IPS DF 6.9 (cell line): ENCODE measurements at regions not wholly inside any gene's neighbourhood (a gene's known extent, or its start where the extent isn't known, plus 50 kb on each side); places are given as distances from the start of the nearest gene placed in this dataset.
"Not testable (repeated sequence)": the region's sequence is repeated elsewhere in the genome, so short reads cannot be mapped to it uniquely, and the experiment has no call there.

Experiments
- DNase-seq: peaks from one replicate; pipeline ENCODE4 v3.0.0-alpha.2; 2013; ENCODE audit warnings: low read depth, low spot score
- H3K27ac ChIP-seq: one replicate; pipeline ENCODE4 v1.5.1; 2013; ENCODE audit warnings: low read length, control low read depth
- H3K27me3 ChIP-seq: 2 replicates; pipeline ENCODE4 v1.6.1; 2013; ENCODE audit warnings: mild to moderate bottlenecking, low read length; ENCODE audit not compliant: control insufficient read depth, insufficient read depth
- H3K36me3 ChIP-seq: 2 replicates; pipeline ENCODE4 v1.6.1; 2013; ENCODE audit warnings: low read length; ENCODE audit not compliant: control insufficient read depth, insufficient read depth
- H3K4me1 ChIP-seq: 2 replicates; pipeline ENCODE4 v1.6.1; 2013; ENCODE audit warnings: low read length; ENCODE audit not compliant: control insufficient read depth, insufficient read depth
- H3K4me3 ChIP-seq: 2 replicates; pipeline ENCODE4 v1.5.1; 2013; ENCODE audit warnings: mild to moderate bottlenecking, low read length
- H3K9me3 ChIP-seq: 2 replicates; pipeline ENCODE4 v1.6.1; 2013; ENCODE audit warnings: low read length, inconsistent platforms; ENCODE audit not compliant: control insufficient read depth, insufficient read depth
- WGBS: extraction: QIAGEN DNeasy Blood & Tissue Kit; methylation state at CpG from one replicate; pipeline ENCODE4 v1.1.7; 2013; ENCODE audit warnings: mixed read lengths, missing lambda C conversion rate; ENCODE audit not compliant: insufficient read length, insufficient coverage; 5-methylcytosine and 5-hydroxymethylcytosine counted together

- H3K4me1 ChIP-seq, result no peaks in the 10 kb centered on the region
- H3K27ac ChIP-seq, result no peak overlapping the region
- H3K27me3 ChIP-seq, result no peaks in the 10 kb centered on the region
- H3K4me3 ChIP-seq, result no peak overlapping the region
- DNase-seq, result no peak
- WGBS, result no CpG with 5 or more reads among the region's 3 CpGs
- no peaks in the 10 kb centered on the region for H3K36me3 ChIP-seq
- H3K9me3 ChIP-seq, result no peaks in the 10 kb centered on the region
Observed at GRCh38 chr3:137820366-137820765, 56.3 kb downstream of the SOX14 start.

DNA sequence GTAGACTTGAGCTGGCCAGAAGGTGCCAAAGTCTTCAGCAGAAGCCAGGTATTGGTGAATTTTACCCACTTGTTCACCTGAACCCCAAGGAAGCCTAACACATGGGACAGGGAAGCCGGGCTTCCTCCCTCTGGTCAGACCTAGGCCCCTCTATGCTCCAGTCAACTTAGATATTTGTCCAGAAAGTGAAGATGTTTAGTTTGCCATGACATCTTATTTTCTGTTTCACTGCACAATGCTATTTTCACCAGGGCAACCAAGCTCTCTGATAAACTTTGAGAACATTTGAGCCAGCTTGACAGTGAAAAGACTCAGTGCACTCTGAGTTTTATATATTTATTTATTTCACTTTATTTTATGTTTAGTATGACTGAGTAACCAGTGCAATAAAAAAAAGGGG lies 71.0 kb downstream of the SOX14 start:
- DNase-seq, result no peak
- no peak overlapping the region for H3K4me3 ChIP-seq
- no peaks in the 10 kb centered on the region for H3K9me3 ChIP-seq
- no CpG with 5 or more reads among the region's 1 CpG for WGBS
- H3K36me3 ChIP-seq, result no peaks in the 10 kb centered on the region
- no peak overlapping the region for H3K27ac ChIP-seq
- no peaks in the 10 kb centered on the region for H3K27me3 ChIP-seq
- no peaks in the 10 kb centered on the region for H3K4me1 ChIP-seq

- no peak overlapping the region for H3K27ac ChIP-seq
- H3K9me3 ChIP-seq, result no peaks in the 10 kb centered on the region
- DNase-seq, result no peak
- no peaks in the 10 kb centered on the region for H3K27me3 ChIP-seq
- H3K36me3 ChIP-seq, result no peaks in the 10 kb centered on the region
- H3K4me1 ChIP-seq, result peaks cover 4% of the 10 kb centered on the region; the same call in 1 of the 2 replicates
- no peak overlapping the region for H3K4me3 ChIP-seq
- WGBS, result no CpG with 5 or more reads among the region's 4 CpGs
Observed at GRCh38 chr3:137845194-137845593, 81.1 kb downstream of the SOX14 start.

DNA sequence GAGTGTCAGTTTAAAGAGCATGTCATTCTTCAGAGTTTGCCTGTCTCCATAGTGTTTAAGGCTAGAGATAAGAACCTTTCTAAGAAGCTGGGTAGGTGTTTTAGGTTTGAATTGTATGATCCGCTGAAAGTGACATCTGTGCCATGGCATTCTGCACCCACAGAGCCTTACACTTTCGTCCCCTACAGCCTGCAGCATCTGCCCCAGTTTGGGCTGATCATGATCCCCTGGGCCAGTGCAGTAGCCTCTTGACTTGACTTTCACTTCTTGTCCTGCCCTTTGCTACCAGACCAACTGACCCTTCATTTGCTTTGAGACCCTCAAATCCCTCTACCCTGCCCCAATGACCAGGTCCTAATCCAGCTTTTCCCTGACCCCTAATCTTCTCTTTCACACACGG lies 81.6 kb downstream of the SOX14 start:
- no peaks in the 10 kb centered on the region for H3K36me3 ChIP-seq
- no peaks in the 10 kb centered on the region for H3K27me3 ChIP-seq
- WGBS, result no CpG with 5 or more reads among the region's 3 CpGs
- no peak overlapping the region for H3K27ac ChIP-seq
- no peaks in the 10 kb centered on the region for H3K9me3 ChIP-seq
- no peak for DNase-seq
- H3K4me1 ChIP-seq, result peaks cover 4% of the 10 kb centered on the region; the same call in 1 of the 2 replicates
- no peak overlapping the region for H3K4me3 ChIP-seq

- H3K36me3 ChIP-seq, result no peaks in the 10 kb centered on the region
Observed at GRCh38 chr3:137852391-137852830, 88.3 kb downstream of the SOX14 start.

DNA sequence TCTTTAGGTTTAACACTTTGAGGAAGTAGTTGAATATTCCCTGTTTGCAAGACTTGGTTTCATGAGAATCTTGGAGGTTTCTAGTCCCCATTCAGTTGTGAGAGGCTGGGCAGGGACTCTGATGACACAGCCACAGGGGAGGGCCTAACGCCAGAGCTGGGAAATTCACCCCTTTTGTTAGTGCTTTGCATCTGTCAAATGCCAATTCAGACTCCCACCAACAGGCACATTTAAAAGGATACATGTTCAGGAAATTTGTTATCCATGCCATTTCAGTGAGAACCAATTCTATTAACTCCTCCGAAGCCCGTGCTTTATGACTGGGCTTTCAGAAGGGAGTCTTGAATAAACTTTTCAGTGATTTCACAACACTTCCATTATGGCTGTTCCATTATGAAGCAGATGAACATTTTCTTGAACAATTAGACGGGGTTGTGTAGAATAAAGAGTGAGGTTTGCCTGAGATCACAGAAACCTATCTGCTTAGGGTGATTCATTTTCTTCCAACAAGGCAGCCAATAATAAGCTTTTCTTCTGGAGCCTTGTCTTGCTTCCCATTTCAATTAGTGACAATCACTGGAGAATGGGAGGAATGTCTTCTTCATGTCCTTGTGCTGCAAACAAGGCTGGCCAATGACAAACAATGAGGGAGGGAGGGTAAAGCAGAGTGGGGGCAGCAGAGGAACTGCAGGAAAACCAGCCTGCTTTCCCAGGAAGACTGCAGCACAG lies 90.6 kb downstream of the SOX14 start:
- no peak for DNase-seq
- no peaks in the 10 kb centered on the region for H3K9me3 ChIP-seq
- peaks cover 4% of the 10 kb centered on the region for H3K4me1 ChIP-seq
- no peaks in the 10 kb centered on the region for H3K36me3 ChIP-seq
- no peaks in the 10 kb centered on the region for H3K27me3 ChIP-seq
- no CpG with 5 or more reads among the region's 4 CpGs for WGBS
- H3K4me3 ChIP-seq, result no peak overlapping the region
- H3K27ac ChIP-seq, result no peak overlapping the region

More at GRCh38 chr3:137852391-137852830, 88.3 kb downstream of the SOX14 start:
- H3K9me3 ChIP-seq, result no peaks in the 10 kb centered on the region
- DNase-seq, result no peak
- no peaks in the 10 kb centered on the region for H3K27me3 ChIP-seq
- peaks cover 4% of the 10 kb centered on the region for H3K4me1 ChIP-seq
- H3K27ac ChIP-seq, result no peak overlapping the region
- H3K4me3 ChIP-seq, result no peak overlapping the region
- no CpG with 5 or more reads among the region's 13 CpGs for WGBS

- no peaks in the 10 kb centered on the region for H3K36me3 ChIP-seq
- WGBS, result no CpG with 5 or more reads among the region's 2 CpGs
- H3K27ac ChIP-seq, result no peak overlapping the region
- H3K4me1 ChIP-seq, result no peaks in the 10 kb centered on the region
- H3K9me3 ChIP-seq, result no peaks in the 10 kb centered on the region
- no peak for DNase-seq
- no peaks in the 10 kb centered on the region for H3K27me3 ChIP-seq
- no peak overlapping the region for H3K4me3 ChIP-seq
Observed at GRCh38 chr3:137866001-137866400, 101.9 kb downstream of the SOX14 start.

GRCh38 chr3:137866933-137867332 lies 102.8 kb downstream of the SOX14 start:
- H3K36me3 ChIP-seq, result no peaks in the 10 kb centered on the region
- no peaks in the 10 kb centered on the region for H3K4me1 ChIP-seq
- no peak for DNase-seq
- H3K9me3 ChIP-seq, result no peaks in the 10 kb centered on the region
- no peak overlapping the region for H3K4me3 ChIP-seq
- no CpG with 5 or more reads among the region's 4 CpGs for WGBS
- no peaks in the 10 kb centered on the region for H3K27me3 ChIP-seq
- no peak overlapping the region for H3K27ac ChIP-seq

- H3K27me3 ChIP-seq, result no peaks in the 10 kb centered on the region
- H3K4me1 ChIP-seq, result no peaks in the 10 kb centered on the region
- no peak for DNase-seq
- H3K4me3 ChIP-seq, result no peak overlapping the region
- no peaks in the 10 kb centered on the region for H3K36me3 ChIP-seq
- no peak overlapping the region for H3K27ac ChIP-seq
- WGBS, result no CpG with 5 or more reads among the region's 2 CpGs
- no peaks in the 10 kb centered on the region for H3K9me3 ChIP-seq
Observed at GRCh38 chr3:137867611-137868010, 103.5 kb downstream of the SOX14 start.

- H3K4me3 ChIP-seq, result no peak overlapping the region
- WGBS, result no CpG with 5 or more reads among the region's 5 CpGs
- H3K4me1 ChIP-seq, result no peaks in the 10 kb centered on the region
- no peak for DNase-seq
- no peaks in the 10 kb centered on the region for H3K27me3 ChIP-seq
- H3K9me3 ChIP-seq, result no peaks in the 10 kb centered on the region
- no peak overlapping the region for H3K27ac ChIP-seq
- H3K36me3 ChIP-seq, result no peaks in the 10 kb centered on the region
Observed at GRCh38 chr3:137869022-137869421, 104.9 kb downstream of the SOX14 start.

GRCh38 chr3:137872589-137872988 lies 108.5 kb downstream of the SOX14 start:
- not testable (repeated sequence) for H3K27ac ChIP-seq, H3K4me1 ChIP-seq, H3K4me3 ChIP-seq, H3K36me3 ChIP-seq, H3K27me3 ChIP-seq, DNase-seq, H3K9me3 ChIP-seq
- WGBS, result no CpG with 5 or more reads among the region's 25 CpGs
